Middle frontal gyrus (tissue), 1 donor: ENCODE measurements at regions not wholly inside any gene's neighbourhood (a gene's known extent, or its start where the extent isn't known, plus 50 kb on each side); places are given as distances from the start of the nearest gene placed in this dataset.
"Not testable (repeated sequence)": the region's sequence is repeated elsewhere in the genome, so short reads cannot be mapped to it uniquely, and the experiment has no call there.

ENCODE experiments used
- DNase-seq: peaks from one replicate; pipeline ENCODE4 v3.0.0-alpha.2; 2015; ENCODE audit warnings: low spot score; ENCODE audit errors: extremely low spot score

DNA sequence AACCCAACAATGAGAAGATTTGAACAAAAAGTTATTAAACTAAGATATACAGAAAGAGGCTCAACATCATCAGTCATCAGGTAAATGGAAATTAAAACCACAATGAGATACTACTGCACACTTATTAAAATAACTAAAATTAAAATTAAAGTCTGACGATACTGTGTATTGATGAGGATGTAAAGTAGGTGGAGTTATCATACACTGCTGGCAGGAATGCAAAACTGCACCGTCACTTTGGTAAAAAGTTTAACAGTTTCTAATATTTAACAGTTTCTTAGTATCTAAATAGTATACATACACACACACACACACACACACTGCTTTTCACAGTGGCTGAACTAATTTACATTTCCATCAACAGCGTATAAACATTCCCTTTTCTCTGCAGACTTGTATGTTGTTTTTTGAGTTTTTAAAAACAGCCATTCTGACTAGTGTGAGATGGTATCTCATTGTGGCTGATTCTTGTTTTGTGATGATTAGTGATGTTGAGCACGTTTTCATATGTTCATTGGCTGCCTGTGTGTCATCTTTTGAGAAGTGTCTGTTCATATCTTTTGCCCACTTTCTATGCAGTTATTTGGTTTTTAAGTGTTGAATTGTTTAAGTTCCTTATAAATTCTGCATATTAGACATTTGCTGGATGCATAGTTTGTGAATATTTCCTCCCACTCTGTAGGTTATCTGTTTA, 726.9 kb upstream of the CHAC2 start:
- DNase-seq: no peak

DNA sequence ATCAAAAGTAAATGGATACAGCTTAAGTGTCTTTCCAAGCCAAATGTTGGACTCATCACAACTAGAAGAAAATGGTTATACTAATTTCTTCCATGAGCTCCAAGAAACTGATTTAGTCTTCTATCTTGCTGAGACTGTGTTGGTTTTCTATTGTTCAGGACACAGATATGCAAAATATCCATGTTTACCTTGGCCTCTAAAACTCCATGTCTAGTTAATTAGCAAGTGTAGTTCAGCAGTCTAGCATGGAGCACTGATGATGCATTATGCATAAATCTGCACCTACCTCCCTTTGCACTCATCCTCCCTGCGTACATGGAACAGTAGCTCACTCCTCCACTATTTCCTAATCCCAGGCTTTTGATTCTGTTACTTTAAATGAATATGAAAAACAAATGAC, 731.4 kb upstream of the CHAC2 start:
- DNase-seq: no peak

- no peak for DNase-seq
Observed at GRCh38 chr2:53035153-53035552, 732.5 kb upstream of the CHAC2 start.

DNA sequence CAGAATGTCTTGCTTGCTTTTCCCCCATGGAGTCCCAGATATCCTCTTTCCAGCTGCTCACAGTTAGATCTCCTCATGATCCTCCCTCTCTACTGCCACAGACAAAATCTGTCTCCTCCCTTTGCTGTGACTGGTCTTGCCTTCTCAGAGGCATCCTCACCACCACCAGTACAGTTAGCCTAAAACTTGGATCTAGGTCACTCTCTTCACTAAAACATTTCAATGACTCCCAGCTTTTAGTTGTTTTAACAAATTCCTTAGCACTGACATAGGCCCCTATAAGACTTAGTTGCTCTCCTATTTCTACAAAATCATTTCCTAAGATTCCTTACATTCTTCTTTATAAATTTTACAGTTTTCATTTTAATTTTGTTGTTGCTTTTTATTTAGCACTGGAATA, 734.2 kb upstream of the CHAC2 start:
- no peak for DNase-seq

GRCh38 chr2:53028746-53029423, 738.7 kb upstream of the CHAC2 start:
- no peak for DNase-seq

DNA sequence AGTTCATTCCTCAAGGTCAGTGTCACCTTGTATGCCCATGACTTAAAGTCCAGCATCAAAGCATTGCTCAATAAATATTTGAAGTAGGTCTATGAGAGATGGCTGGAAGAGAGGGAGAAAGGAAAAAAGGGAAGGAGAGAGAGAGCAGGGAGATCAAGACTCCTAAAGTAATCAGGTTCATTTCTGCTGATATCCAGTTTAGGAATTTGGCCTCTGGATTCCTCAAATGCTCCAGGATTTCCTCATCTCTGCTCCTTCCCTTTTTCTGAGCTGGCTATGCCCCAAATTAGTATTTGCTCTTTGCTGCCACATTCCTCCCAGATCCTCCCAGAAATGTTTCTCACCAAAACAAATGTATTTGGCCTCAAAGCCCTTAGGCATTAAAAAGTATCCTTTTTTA, 739.4 kb upstream of the CHAC2 start:
- no peak for DNase-seq

DNA sequence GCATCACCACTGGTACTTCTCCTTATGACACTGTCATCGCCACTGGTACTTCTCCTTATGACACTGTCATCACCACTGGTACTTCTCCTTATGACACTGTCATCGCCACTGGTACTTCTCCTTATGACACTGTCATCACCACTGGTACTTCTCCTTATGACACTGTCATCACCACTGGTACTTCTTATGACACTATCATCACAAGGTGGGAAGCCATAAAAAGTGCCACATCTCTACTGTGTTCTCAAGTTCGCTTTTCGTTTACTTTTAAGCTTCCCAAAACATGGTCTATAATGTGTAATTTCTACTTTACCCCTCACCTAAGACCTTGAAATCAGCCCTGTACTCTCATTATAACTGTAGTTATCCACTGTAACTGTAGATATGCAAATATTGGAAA, 745.4 kb upstream of the CHAC2 start:
- DNase-seq: not testable (repeated sequence)

DNA sequence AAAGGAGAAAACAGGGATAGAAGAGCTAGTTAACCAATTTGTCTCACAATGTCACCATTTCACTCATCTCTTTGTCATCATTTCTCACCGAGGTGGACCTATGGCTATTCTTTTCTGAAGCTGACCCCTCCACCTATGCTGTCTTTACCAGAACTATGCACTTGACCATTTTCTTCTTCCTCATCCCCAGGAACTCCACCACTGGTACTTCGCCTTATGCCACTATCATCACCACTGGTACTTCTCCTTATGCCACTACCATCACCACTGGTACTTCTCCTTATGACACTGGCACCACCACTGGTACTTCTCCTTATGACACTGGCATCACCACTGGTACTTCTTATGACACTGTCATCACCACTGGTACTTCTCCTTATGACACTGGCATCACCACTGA, 745.8 kb upstream of the CHAC2 start:
- no peak for DNase-seq

DNA sequence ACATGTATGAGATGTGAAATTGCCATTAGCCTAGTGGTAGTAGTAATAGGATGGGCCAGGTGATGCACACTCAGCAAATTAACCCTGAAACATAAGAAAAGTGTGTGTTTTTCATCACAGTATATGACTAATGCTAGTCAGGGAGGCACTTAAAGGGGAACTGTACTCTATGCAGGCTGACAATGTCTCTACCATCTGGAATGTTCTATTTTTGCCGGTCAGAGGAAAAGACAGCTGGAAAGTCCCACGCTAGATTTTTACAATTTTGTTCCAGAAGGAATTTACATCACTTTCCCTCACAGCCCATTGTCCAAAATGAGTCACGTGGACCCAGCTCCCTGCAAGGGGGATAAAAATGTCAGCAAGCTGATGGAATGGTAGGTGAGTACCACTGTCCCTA, 746.3 kb upstream of the CHAC2 start:
- DNase-seq: no peak

GRCh38 chr2:53018825-53019425, 748.7 kb upstream of the CHAC2 start:
- DNase-seq: no peak

DNA sequence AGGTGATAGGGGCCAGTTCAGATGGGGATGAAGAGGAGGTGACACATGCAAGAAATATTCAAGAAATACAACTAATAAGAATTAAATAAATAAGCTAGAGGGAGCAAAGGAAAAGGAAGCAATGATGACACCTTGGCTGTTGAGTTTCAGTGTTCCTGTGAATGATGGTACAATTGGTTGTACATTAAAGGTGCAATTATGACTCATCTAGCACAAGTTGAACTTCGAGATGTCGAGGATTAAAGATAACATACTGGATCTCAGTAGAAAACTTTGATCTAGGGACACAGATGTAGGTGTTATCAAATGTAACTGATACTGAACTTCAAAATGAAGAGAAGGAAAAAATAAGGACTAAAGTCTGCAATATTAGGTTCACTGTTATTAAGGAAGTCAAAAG, 760.6 kb upstream of the CHAC2 start:
- no peak for DNase-seq

DNA sequence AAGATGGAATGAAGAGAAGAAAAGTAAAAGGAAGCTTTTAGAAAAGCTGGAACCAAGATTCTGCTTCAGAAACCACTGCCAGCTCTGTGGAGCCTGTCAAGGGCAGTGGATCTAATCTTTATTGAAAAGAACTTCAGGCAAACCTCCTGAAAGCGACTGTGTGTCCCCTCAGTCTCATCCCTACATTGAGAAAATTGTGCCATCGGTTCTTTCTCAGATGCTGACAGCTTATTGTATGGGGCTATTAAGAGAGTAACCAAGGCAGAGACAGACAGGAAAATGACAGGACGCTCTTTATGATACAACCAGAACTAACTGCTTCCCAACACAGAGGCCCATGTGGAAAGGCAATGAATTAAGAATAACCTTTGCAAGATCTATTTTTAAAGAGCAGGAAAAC, 763.2 kb upstream of the CHAC2 start:
- no peak for DNase-seq

GRCh38 chr2:52995424-52995823, 772.2 kb upstream of the CHAC2 start:
- DNase-seq: no peak

- DNase-seq: no peak
Observed at GRCh38 chr2:52976143-52976949, 791.3 kb upstream of the CHAC2 start.

- DNase-seq: no peak
Observed at GRCh38 chr2:52974127-52974526, 793.5 kb upstream of the CHAC2 start.

- DNase-seq: no peak
Observed at GRCh38 chr2:52970642-52971041, 797.0 kb upstream of the CHAC2 start.

GRCh38 chr2:52968043-52968442, 799.6 kb upstream of the CHAC2 start:
- no peak for DNase-seq

DNA sequence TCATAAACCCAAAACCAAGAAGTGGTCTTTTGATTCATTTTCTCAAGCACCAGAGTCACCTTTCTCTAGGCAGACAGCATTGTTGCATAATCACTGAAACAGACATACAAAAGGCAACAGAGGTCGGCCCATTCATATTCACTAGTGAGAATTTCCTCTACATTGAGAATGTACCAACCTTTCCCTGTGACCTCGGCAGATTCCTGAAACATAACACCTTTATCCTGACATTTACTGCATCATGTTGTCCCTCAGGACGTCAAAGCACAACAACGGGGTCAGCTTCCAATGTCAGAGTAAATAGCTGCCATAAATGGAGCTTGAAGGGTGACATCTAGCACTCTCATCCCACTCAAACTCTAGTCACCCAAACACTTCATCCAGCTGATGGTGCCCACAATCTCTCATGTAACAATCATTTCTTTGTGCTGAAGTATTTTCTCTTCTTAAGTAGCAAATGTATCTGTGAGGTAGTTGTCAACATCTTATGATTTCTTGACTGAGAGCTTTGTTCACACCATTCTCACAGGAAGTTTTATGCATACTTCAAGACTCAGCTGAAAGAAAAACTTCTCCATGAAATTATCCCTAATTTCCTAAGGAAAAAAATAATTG, 802.6 kb upstream of the CHAC2 start:
- DNase-seq: no peak

DNA sequence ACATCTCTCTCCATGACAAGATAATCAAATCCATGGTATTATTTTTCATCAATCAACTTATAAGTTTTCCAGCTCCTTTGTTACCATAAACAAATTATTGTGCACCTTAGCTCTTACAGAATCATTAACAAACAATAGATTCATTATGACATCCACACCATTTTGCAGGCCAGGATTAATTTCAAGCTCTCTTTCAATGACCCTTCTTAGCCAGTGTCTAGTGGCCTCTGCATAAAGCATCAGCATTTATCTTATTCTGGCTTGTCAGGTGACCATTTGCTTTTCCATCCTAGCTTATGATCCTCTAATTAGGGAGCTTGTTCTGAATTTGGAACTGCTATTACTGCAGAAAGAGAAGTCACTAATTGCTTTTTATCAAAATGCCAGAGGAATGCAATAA, 806.2 kb upstream of the CHAC2 start:
- DNase-seq: no peak

- DNase-seq: no peak
Observed at GRCh38 chr2:52960881-52961280, 806.7 kb upstream of the CHAC2 start.

DNA sequence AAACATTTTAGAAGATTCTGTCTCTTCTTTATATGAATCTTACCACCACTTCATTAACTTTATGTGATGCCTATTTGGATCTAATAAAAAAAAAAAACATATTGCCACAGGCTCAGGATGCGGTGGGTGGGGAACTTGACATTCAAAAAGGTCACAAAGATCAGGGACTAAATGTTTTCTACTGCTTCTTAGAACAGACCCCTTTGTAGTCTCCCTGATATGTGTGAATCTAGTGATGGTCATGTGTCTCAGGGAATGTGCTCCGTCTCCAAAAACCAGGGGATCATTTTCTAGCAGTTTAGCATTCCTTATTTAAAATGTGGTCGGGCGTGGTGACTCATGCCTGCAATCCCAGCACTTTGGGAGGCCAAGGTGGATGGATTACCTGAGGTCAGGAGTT, 807.8 kb upstream of the CHAC2 start:
- DNase-seq: no peak

DNA sequence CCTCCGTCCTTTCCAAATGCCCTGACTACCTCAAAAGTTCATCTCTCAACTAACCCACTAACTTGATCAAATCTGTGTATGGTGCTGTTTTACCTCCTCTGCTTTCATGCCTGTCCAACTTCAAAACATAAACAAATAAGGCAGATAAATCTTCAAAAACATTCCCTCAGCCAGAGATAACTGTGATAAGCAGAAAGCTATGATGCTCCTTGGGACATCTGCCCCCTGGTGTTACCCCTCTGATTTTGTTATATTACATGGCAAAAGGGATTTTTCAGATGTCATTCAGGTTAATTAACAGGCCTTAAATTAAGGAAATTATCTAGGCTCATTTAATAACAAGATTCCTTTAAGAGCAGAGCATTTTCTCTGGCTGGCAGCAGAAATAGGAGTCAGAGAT, 810.8 kb upstream of the CHAC2 start:
- no peak for DNase-seq
